Fibroblast of the aortic adventitia (primary cell): ENCODE measurements at regions not wholly inside any gene's neighbourhood (a gene's known extent, or its start where the extent isn't known, plus 50 kb on each side); places are given as distances from the start of the nearest gene placed in this dataset.

Source experiments
- DNase-seq: peaks from one replicate; pipeline ENCODE4 v3.0.0-alpha.2; 2010; ENCODE audit warnings: low read depth
- H3K4me3 ChIP-seq: 2 replicates; pipeline ENCODE4 v1.5.1; 2011; ENCODE audit warnings: low read depth, mild to moderate bottlenecking, control low read depth, low read length, moderate library complexity
- TF ChIP-seq, protein P1 (sequence below): IDR thresholded peaks from 2 replicates; pipeline ENCODE4 v1.5.1; 2011; ENCODE audit warnings: mild to moderate bottlenecking, low read length, control low read depth, inconsistent platforms; ENCODE audit not compliant: insufficient read depth

DNA sequence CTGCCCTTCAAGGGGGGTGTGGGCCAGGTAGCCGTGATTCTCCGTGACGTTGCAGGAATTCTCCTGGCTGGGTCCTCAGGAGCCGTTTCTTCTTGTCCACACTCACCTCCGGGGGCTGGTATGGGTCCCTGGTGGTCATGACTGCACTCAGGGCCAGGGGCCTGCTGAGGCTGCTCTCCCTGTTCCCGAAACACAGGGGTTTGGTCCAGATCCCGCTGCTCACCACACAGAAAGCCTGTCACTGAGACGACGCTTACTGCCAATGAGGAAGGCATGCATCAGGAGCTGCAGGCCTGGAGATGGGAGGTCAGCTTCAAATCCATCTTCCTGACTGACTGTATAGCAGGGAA is 160.7 kb downstream of the RTP5 start:
- no peak overlapping the region for H3K4me3 ChIP-seq
- DNase-seq: no peak
- TF ChIP-seq, protein P1, sequence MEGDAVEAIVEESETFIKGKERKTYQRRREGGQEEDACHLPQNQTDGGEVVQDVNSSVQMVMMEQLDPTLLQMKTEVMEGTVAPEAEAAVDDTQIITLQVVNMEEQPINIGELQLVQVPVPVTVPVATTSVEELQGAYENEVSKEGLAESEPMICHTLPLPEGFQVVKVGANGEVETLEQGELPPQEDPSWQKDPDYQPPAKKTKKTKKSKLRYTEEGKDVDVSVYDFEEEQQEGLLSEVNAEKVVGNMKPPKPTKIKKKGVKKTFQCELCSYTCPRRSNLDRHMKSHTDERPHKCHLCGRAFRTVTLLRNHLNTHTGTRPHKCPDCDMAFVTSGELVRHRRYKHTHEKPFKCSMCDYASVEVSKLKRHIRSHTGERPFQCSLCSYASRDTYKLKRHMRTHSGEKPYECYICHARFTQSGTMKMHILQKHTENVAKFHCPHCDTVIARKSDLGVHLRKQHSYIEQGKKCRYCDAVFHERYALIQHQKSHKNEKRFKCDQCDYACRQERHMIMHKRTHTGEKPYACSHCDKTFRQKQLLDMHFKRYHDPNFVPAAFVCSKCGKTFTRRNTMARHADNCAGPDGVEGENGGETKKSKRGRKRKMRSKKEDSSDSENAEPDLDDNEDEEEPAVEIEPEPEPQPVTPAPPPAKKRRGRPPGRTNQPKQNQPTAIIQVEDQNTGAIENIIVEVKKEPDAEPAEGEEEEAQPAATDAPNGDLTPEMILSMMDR: no peak

DNA sequence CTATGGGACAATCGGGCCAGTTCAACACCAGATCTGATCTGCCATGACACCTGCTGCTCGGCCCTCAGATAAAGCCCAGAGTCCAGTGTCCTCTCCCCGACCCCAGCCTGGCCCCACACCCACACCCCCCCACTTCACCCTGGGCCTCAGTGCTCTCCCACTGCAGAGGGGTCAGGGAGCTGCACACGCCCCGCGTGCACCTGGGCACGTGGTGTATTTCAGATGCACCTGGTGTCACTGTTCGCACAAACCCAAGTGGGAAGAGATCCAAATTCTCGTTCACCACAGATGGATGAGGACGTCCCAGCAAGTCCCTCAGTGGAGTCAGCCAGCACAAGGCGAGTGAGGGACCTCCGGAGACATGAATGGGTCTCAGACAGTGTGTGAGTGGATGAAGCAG is 161.3 kb downstream of the RTP5 start:
- H3K4me3 ChIP-seq: no peak overlapping the region
- DNase-seq: no peak
- TF ChIP-seq, protein P1: no peak

DNA sequence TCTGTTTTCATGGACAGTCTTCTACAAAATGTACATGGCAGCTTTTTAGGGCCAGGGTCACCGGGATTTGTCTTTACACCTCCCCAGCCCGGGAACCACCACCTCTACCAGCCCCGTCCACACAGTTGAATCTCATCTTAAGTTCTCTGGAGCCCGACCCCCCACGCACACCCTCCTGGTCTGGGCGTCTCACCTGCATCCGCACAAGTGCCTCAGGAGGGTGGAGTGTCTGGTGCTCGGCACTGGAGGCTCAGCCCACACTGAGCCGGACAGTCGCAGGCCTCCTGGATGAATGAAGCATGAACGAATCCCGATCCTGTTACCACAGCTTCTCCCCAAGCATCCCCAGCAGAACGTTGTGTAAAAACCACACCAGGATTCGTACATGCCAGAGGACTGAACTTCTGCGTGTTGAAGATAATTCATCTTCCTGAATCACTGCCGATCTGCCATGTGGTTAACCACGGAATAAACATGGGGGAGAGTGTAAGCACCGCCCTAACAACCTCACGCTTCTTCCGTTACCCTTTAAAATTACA is 162.0 kb downstream of the RTP5 start:
- TF ChIP-seq, protein P1: no peak
- peak; percentile 53 for DNase-seq
- no peak overlapping the region for H3K4me3 ChIP-seq

DNA sequence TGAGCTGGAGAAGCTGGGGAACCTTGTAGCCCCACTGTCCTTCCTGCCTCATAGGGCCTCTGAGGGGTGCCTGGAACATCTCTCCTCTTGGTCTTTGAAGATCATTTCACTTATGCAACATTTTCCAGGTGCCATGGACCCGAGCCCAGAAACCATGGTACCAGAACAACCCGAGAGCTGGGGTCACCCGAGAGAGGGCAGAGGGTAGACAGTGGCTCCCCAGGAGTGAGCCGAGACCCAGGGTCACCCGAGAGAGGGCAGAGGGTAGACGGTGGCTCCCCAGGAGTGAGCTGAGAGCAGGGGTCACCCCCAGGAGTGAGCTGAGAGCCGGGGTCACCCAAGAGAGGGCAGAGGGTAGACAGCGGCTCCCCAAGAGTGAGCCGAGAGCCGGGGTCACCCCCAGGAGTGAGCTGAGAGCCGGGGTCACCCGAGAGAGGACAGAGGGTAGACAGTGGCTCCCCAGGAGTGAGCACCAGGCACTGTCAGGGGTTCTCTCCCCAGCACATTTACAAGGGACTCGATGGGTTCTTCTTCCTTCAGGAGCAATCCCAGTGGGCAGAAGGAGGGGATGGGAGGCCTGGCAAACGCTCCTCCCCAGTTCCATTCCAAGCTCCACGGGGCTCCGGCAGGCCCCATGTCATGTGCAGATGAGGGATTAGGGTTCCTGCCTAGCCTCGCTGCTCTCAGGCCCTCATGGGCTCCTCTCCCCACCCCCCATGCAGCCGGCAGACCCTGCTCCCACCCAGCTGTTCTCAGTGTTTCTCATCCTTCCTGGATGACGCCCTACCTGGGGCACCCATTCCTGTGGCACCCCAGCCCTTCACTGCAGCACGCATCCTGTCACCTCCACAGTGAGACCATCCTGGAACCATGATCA is 163.5 kb downstream of the RTP5 start:
- H3K4me3 ChIP-seq: no peak overlapping the region
- DNase-seq: no peak
- TF ChIP-seq, protein P1: no peak

DNA sequence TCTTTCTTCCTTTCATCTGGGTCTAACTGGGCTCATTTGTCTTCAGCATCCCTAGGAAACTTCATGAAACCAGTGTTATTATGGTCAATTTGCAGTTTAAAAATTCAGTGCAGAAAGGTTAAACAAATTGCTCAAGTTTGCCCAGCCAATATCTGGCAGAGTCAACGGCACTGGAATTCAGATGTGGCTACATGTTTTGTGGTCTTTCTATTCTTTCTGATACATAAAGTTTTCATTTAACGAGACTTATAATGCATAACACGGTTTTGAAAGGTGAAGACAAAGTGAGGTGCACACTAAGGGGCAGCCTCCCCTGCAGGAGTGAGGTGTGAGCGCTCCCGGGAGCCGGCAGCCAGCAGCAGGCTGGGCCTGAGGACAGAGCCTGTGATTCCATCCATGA is 164.6 kb downstream of the RTP5 start:
- DNase-seq: no peak

DNA sequence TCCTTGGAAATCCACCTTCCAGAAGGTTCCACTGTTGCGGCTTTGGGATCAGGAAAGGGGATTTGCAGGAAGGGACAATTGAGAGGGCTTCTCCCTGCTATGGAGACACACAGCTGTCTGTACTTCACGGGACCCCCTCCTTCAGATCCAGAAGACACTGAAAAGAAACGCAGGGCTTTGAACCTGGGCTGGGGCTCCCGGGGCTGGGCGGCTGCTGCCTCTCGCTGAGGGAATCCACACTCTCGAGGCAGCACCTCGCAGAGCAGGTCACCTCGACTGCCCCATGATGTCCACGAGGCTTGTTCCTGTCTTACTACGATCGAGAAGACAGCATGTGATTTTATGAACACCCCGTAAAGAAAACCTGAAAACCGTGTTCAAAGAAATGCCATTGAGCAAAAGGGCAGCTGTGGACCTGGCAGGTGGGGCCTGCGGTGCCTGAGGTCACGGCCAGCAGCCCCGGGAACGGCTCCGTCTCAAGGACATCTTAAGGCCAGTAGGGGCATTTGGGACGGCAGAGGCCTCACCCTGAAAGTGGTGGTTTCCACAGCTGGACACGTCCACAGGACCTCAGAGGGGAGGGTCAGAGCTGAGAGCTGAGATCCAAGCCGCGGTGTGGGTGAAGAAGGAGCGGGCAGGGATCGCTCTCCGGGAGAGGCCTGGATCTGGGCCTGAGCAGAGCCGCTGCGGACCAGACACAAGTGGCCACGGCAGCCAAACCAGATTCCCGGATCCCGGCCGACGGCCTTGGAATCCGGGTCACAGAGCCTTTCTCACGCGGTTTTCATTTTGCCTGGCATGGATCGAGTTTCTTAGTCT is 165.7 kb downstream of the RTP5 start:
- DNase-seq: no peak
- no peak overlapping the region for H3K4me3 ChIP-seq
- TF ChIP-seq, protein P1: no peak

More for the DNA sequence above, 164.6 kb downstream of the RTP5 start:
- no peak overlapping the region for H3K4me3 ChIP-seq
- TF ChIP-seq, protein P1: no peak
